ENCODE measurements at regions not wholly inside any gene's neighbourhood (a gene's known extent, or its start where the extent isn't known, plus 50 kb on each side); places are given as distances from the start of the nearest gene placed in this dataset.

DNA sequence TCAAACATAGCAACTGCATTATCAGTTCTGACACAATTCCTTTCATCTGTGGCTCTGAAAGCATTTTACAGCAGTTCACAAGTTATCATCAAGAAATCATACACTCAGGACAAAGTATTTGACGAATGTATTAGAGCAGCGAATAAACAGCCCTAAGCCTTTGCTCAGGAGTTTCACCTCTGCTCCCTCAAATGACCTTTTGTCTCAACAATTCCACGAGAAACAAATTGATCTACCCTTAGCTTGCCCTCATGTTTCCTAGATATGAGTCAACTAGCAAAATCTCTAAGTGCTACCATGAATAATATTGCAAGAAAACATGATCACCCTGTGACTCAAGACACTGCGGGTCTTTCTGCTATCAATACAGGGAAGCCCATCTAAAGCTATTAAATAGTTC lies 396.1 kb downstream of the EFNB2 start:
- TF ChIP-seq, protein P1, sequence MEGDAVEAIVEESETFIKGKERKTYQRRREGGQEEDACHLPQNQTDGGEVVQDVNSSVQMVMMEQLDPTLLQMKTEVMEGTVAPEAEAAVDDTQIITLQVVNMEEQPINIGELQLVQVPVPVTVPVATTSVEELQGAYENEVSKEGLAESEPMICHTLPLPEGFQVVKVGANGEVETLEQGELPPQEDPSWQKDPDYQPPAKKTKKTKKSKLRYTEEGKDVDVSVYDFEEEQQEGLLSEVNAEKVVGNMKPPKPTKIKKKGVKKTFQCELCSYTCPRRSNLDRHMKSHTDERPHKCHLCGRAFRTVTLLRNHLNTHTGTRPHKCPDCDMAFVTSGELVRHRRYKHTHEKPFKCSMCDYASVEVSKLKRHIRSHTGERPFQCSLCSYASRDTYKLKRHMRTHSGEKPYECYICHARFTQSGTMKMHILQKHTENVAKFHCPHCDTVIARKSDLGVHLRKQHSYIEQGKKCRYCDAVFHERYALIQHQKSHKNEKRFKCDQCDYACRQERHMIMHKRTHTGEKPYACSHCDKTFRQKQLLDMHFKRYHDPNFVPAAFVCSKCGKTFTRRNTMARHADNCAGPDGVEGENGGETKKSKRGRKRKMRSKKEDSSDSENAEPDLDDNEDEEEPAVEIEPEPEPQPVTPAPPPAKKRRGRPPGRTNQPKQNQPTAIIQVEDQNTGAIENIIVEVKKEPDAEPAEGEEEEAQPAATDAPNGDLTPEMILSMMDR (conservative IDR thresholded peaks at IDR 0.05; ENCODE audit: low read depth, low read length), result no peak
- no peak for TF ChIP-seq RFX5 (IDR thresholded peaks at IDR 0.05; ENCODE audit: low read depth, low read length)
- TF ChIP-seq FOS (IDR thresholded peaks at IDR 0.05; ENCODE audit: low read depth, low read length), result no peak
- no peak for TF ChIP-seq CHD1 (IDR thresholded peaks at IDR 0.05; ENCODE audit: low read depth, low read length)
- no peak for TF ChIP-seq SMC3 (IDR thresholded peaks at IDR 0.05; ENCODE audit: low read depth, low read length)
- no peak for TF ChIP-seq POLR2A (IDR thresholded peaks at IDR 0.05; ENCODE audit: low read depth, low read length)
- no peak for TF ChIP-seq BHLHE40 (IDR thresholded peaks at IDR 0.05; ENCODE audit: low read depth, low read length)
- no peak for TF ChIP-seq RAD21 (IDR thresholded peaks at IDR 0.05; ENCODE audit: low read length)
- TF ChIP-seq, protein P2, sequence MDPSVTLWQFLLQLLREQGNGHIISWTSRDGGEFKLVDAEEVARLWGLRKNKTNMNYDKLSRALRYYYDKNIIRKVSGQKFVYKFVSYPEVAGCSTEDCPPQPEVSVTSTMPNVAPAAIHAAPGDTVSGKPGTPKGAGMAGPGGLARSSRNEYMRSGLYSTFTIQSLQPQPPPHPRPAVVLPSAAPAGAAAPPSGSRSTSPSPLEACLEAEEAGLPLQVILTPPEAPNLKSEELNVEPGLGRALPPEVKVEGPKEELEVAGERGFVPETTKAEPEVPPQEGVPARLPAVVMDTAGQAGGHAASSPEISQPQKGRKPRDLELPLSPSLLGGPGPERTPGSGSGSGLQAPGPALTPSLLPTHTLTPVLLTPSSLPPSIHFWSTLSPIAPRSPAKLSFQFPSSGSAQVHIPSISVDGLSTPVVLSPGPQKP (IDR thresholded peaks at IDR 0.05; ENCODE audit: borderline replicate concordance, low read depth, low read length), result no peak
- TF ChIP-seq, protein P3, sequence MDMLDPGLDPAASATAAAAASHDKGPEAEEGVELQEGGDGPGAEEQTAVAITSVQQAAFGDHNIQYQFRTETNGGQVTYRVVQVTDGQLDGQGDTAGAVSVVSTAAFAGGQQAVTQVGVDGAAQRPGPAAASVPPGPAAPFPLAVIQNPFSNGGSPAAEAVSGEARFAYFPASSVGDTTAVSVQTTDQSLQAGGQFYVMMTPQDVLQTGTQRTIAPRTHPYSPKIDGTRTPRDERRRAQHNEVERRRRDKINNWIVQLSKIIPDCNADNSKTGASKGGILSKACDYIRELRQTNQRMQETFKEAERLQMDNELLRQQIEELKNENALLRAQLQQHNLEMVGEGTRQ (IDR thresholded peaks at IDR 0.05; ENCODE audit: low read depth, low read length), result no peak

All from IMR-90 (cell line).